Activated CD4-positive, alpha-beta T cell treated with anti-CD3 and anti-CD28 coated beads, Interleukin-2, Interleukin-6, amounts not matched to agents 100 ng/mL and 50 ng/mL, durations not matched to agents 16 hours and 8 hours (primary cell): ENCODE measurements at regions not wholly inside any gene's neighbourhood (a gene's known extent, or its start where the extent isn't known, plus 50 kb on each side); places are given as distances from the start of the nearest gene placed in this dataset.
"Not testable (repeated sequence)": the region's sequence is repeated elsewhere in the genome, so short reads cannot be mapped to it uniquely, and the experiment has no call there.

Experiments used
- DNase-seq: peaks from one replicate; pipeline ENCODE4 v3.0.0-alpha.2; 2020

- no peak for DNase-seq
Measured at GRCh38 chr19:28333909-28334308, 879.0 kb downstream of the UQCRFS1 start.

GRCh38 chr19:28332886-28333285 lies 880.1 kb downstream of the UQCRFS1 start:
- DNase-seq: no peak

DNA sequence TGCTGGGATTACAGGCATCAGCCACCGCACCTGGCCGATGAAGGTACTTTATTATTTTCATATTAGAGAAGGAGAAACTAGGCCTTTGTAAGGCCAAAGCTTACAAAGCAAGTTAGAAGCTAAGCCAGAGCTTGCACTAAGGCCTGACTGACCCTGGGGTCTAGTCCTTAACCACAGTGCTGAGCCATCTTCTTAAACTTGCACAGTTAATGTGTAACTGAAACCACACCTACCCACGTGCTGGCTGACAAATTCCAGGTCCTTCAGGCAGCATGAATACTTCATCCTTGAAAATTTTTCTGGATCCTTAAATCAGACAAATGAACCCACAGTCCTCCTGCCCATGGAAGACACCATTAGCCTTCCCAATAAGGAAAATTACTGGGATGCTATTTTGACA lies 880.6 kb downstream of the UQCRFS1 start:
- no peak for DNase-seq

DNA sequence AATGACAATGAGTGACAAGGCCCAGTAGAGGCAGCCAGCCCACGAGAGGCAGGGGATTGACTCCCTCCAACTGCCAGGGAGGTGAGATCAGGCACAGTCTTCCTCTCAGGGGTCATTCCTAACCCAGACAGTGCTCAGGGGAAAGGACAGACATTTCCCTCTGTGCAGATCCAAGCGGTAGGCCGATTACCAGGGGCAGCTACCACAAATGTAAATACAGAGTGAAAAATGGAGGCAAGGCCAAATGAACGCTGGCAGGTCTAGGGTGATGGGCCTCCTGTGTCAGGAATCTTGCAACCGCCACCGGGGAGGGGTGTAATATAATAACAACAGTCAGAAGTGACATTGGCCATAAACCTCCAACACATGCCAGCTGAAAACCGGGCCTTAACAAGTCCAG lies 881.4 kb downstream of the UQCRFS1 start:
- no peak for DNase-seq

DNA sequence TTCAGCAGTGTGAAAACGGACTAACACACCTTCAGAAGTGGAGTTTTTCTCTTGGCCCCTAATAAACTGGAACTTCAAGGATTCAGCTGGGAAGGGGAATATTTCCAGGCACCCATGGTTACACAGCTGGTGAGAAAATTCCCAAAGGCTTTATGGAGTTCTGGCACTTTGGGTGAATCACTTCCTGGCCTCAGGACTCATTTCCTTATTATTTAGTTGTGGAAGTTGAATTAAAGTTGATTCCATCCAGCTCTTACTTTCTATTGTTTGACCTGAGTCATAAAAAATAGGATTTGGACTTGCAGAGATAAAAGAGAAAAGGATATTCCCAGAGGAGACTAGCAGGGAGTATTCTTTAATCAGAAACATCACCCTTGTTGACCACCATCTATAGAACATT lies 882.1 kb downstream of the UQCRFS1 start:
- no peak for DNase-seq

GRCh38 chr19:28329429-28329828 lies 883.5 kb downstream of the UQCRFS1 start:
- DNase-seq: no peak

- DNase-seq: no peak
Measured at GRCh38 chr19:28327905-28328304, 885.0 kb downstream of the UQCRFS1 start.

DNA sequence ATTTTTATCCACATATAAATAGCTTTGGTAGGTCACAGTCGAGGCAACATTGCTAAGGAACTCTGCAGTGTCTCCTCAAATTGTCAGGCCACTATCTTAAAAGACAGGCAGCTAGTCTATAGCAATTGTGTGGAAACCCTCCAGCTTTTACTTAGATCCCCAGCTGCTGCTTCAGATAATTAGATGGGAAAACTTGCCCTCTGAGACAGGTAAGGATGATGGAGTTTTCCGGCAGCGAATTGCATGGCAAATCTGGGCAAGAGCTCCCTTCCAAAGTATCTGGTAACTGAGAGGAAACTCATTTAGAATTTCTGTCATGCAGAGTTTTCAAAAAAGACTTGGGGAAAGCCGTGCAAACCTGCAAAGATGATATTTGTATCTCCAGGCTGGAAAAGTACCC lies 886.2 kb downstream of the UQCRFS1 start:
- DNase-seq: no peak

DNA sequence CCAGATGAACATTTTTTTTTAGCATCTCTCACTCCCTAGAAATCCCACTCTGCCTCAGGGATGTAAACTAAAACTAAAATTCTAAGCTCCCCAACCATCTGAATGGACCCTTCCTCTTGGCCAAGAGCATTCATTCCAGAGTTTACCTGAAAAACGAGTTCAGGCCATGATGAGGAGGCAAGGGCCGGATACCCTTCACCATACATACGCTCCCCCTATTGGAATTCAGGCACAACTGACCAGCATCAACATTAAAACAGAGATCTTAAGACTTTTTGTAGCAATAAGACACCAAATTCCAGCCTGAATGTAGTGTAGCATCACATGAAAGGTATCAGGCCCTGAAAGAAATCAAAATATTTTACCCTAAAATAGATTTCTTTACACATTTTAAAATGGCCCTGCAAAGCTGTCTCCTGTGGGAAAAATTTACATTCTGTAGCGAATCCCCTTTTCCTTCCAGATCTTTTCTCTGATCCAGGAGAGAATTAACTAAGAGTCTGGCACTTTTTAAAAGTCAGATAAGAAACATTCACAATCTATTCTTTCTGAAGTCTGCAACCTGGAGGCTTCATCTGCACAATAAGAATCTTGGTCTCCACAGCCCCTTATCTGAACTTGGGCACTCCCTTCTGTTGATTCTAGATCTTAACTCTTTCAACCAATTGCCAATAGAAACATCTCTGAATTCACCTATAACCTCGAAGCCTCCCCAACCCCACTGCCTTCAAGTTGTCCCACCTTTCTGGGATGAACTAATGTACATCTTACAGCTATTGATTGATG lies 888.5 kb downstream of the UQCRFS1 start:
- no peak for DNase-seq

DNA sequence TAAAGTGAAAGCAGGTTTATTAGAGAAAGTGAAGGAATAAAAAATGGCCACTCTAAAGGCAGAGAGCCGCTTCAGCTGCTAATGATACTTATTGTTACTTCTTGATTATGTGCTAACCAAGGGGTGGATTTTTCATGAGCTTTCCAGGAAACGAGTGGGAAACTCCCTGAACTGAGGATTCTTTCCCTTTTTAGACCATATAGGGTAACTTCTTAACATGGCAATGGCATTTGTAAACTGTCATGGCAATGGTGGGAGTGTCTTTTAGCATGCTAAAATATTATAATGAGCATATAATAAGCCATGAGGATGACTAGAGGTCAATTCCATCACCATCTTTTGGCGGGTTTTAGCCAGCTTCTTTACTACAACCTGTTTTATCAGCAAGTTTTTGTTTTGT lies 890.0 kb downstream of the UQCRFS1 start:
- DNase-seq: no peak

GRCh38 chr19:28322491-28322890 lies 890.5 kb downstream of the UQCRFS1 start:
- no peak for DNase-seq

GRCh38 chr19:28319918-28320317 lies 893.0 kb downstream of the UQCRFS1 start:
- DNase-seq: no peak

GRCh38 chr19:28319227-28319626 lies 893.7 kb downstream of the UQCRFS1 start:
- DNase-seq: no peak

DNA sequence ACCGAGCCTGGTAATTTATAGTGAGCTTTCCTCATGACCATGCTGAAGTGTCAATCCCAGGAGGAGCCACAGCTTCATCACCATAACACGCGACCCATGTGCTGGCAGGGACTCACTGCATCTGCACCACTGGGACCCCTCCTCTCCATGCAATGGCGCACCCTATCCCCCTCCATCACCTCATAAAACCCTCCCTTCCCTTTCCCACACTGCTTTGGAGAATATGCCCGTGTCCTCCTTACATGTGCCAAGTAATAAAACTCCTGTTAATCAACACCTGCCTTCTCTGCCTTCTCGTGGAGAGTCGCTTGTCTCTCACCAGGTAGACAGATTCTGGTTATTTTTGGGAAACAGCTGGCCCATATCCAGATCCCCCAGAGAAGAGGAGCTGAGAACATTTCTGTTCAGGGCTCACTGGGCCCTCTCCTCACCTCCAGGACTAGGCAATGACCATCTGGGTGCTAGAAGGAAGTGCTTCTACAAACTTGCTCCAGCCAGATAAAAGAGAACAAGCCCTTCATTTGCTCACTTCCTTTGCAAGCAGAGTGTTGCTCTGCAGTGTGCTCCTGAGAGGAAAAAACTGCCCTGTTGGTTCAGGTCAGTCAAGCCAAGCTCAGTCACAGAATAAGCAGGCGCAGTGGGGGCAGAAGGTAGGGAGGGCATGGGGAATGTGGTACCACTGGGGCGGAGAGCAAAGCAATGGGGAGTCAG lies 894.3 kb downstream of the UQCRFS1 start:
- no peak for DNase-seq

- no peak for DNase-seq
Measured at GRCh38 chr19:28316464-28316863, 896.5 kb downstream of the UQCRFS1 start.

DNA sequence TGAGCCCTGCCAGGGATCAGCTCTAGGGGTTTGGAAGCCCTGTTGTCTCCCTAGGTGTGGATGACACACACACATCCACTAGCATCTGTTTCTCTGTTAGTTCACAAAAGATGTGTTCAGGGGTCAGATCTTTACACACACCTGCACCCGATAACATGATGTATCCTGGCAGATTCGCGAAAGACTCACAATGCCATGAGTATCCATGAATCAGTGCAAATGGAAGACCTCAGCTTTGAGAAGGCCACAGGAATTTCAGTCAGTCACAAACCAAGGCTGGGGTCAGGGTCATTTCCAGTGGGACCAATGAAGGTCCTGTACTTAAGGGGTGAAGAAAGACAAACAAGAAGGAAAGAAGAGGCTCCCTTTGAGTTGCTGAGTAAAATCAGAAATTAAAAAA lies 898.2 kb downstream of the UQCRFS1 start:
- DNase-seq: no peak

GRCh38 chr19:28314287-28314686 lies 898.7 kb downstream of the UQCRFS1 start:
- DNase-seq: no peak

GRCh38 chr19:28313633-28314032 lies 899.3 kb downstream of the UQCRFS1 start:
- DNase-seq: no peak

GRCh38 chr19:28312269-28312668 lies 900.7 kb downstream of the UQCRFS1 start:
- no peak for DNase-seq

DNA sequence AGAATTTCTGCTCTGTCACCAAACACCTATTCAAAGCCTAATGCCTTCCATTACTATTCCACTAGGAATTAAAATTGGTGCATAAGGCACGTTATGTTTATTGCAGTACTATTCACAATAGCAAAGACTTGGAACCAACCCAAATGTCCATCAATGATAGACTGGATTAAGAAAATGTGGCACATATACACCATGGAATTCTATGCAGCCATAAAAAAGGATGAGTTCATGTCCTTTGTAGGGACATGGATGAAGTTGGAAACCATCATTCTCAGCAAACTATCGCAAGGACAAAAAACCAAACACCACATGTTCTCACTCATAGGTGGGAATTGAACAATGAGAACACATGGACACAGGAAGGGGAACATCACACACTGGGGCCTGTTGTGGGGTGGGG lies 902.1 kb downstream of the UQCRFS1 start:
- DNase-seq: not testable (repeated sequence)

- DNase-seq: no peak
Measured at GRCh38 chr19:28309070-28309469, 903.9 kb downstream of the UQCRFS1 start.

- no peak for DNase-seq
Measured at GRCh38 chr19:28307963-28308362, 905.0 kb downstream of the UQCRFS1 start.

DNA sequence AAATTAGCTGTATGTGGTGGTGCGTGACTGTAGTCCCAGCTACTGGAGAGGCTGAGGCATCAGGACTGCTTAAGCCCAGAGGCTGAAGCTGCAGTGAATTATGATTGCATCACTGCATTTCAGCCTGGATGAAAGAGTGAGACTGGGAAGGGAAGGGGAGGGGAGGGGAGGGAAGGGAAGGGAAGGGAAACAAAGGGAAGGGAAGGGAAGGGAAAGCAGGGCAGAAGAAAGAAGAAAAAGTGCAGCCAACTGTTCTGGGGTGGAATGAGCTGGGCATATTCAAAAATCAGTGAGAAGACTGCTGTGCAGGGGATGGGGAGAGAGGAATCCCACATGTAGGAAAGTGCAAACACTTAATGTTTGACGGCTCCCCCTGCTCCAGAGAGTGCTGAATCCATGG lies 905.5 kb downstream of the UQCRFS1 start:
- DNase-seq: no peak

DNA sequence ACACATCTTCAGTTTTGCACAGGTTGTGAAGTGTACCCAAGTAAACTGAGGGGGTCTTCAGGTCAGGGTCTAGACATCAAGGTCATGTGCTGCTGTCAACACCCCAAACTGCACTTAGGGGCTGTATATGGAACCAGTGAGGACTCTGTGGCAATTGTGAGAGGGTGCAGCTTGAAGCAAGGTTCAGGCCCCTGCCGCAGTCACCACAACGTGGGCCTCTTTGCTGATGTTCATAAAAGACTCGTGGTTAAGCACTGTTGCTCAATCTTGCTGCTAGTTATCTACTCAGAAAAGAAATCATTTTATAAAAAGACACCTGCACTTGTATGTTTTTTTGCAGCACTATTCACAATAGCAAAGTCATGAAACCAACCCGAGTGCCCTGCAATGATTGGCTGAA lies 907.4 kb downstream of the UQCRFS1 start:
- DNase-seq: no peak

- no peak for DNase-seq
Measured at GRCh38 chr19:28303502-28303901, 909.4 kb downstream of the UQCRFS1 start.
